Glutamatergic neuron (in vitro differentiated cells): ENCODE measurements at regions not wholly inside any gene's neighbourhood (a gene's known extent, or its start where the extent isn't known, plus 50 kb on each side); places are given as distances from the start of the nearest gene placed in this dataset.

Experiments
- DNase-seq: peaks from one replicate; pipeline ENCODE4 v3.0.0; 2022
- H3K27ac Mint-ChIP-seq: one replicate; pipeline ENCODE4 v1.8.0; 2020; ENCODE audit warnings: mild to moderate bottlenecking, mixed read lengths, inconsistent platforms; ENCODE audit not compliant: unreplicated experiment
- H3K27me3 Mint-ChIP-seq: one replicate; pipeline ENCODE4 v1.8.0; 2020; ENCODE audit warnings: mild to moderate bottlenecking, moderate library complexity, mixed read lengths, inconsistent platforms; ENCODE audit not compliant: unreplicated experiment
- H3K36me3 Mint-ChIP-seq: one replicate; pipeline ENCODE4 v1.8.0; 2020; ENCODE audit warnings: mild to moderate bottlenecking, mixed read lengths, inconsistent platforms; ENCODE audit not compliant: unreplicated experiment
- H3K4me1 Mint-ChIP-seq: one replicate; pipeline ENCODE4 v1.8.0; 2020; ENCODE audit warnings: mild to moderate bottlenecking, low read depth, mixed read lengths, inconsistent platforms; ENCODE audit not compliant: unreplicated experiment
- H3K4me3 Mint-ChIP-seq: one replicate; pipeline ENCODE4 v1.8.0; 2020; ENCODE audit warnings: mild to moderate bottlenecking, mixed read lengths, inconsistent platforms; ENCODE audit not compliant: unreplicated experiment
- H3K9me3 Mint-ChIP-seq: one replicate; pipeline ENCODE4 v1.8.0; 2020; ENCODE audit warnings: mild to moderate bottlenecking, moderate library complexity, mixed read lengths, inconsistent platforms; ENCODE audit not compliant: unreplicated experiment
- CTCF ChIP-seq: fragments of 200-600 bp; sonication (generic); IDR thresholded peaks from one replicate; pipeline ENCODE4 v1.5.0; 2021; ENCODE audit not compliant: partially characterized antibody, unreplicated experiment

- H3K9me3 Mint-ChIP-seq: peaks cover 4% of the 10 kb centered on the region
- H3K36me3 Mint-ChIP-seq: no peaks in the 10 kb centered on the region
- no peak for TF ChIP-seq CTCF
- H3K27ac Mint-ChIP-seq: no peak overlapping the region
- H3K4me1 Mint-ChIP-seq: no peaks in the 10 kb centered on the region
- no peak for DNase-seq
- H3K27me3 Mint-ChIP-seq: peaks cover 5% of the 10 kb centered on the region
- H3K4me3 Mint-ChIP-seq: no peak overlapping the region
These were observed 168.4 kb upstream of the TENM3 start for GRCh38 chr4:182074810-182075209.

- no peak for DNase-seq
- no peak for TF ChIP-seq CTCF
- Mint-ChIP-seq H3K4me3 (no peak overlapping the region), H3K9me3 (peaks cover 2% of the 10 kb centered on the region), H3K27ac (no peak overlapping the region), H3K27me3 (peaks cover 5% of the 10 kb centered on the region), H3K36me3 (no peaks in the 10 kb centered on the region), H3K4me1 (peaks cover 27% of the 10 kb centered on the region)
These were observed 160.3 kb upstream of the TENM3 start for GRCh38 chr4:182082910-182083309.

- peaks cover 5% of the 10 kb centered on the region for H3K27me3 Mint-ChIP-seq
- no peak for TF ChIP-seq CTCF
- H3K9me3 Mint-ChIP-seq: peaks cover 2% of the 10 kb centered on the region
- no peak overlapping the region for H3K4me3 Mint-ChIP-seq
- H3K4me1 Mint-ChIP-seq: peaks cover 28% of the 10 kb centered on the region
- no peak for DNase-seq
- peak overlapping the region; percentile 24 for H3K27ac Mint-ChIP-seq
- H3K36me3 Mint-ChIP-seq: no peaks in the 10 kb centered on the region
These were observed 159.4 kb upstream of the TENM3 start for GRCh38 chr4:182083671-182084410.

- Mint-ChIP-seq H3K27me3 (peaks cover 5% of the 10 kb centered on the region), H3K4me1 (peaks cover 33% of the 10 kb centered on the region), H3K27ac (no peak overlapping the region), H3K9me3 (peaks cover 2% of the 10 kb centered on the region), H3K4me3 (no peak overlapping the region), H3K36me3 (no peaks in the 10 kb centered on the region)
- no peak for DNase-seq
- TF ChIP-seq CTCF: no peak
These were observed 158.1 kb upstream of the TENM3 start for GRCh38 chr4:182085051-182085480.

- Mint-ChIP-seq H3K36me3 (no peaks in the 10 kb centered on the region), H3K4me3 (no peak overlapping the region), H3K4me1 (peaks cover 31% of the 10 kb centered on the region), H3K9me3 (peaks cover 3% of the 10 kb centered on the region), H3K27me3 (peaks cover 5% of the 10 kb centered on the region), H3K27ac (no peak overlapping the region)
- DNase-seq: peak; percentile 52
- TF ChIP-seq CTCF: peak; percentile 75
These were observed 153.9 kb upstream of the TENM3 start for GRCh38 chr4:182089326-182089725.
